HG03432 (cell line): ENCODE measurements at regions not wholly inside any gene's neighbourhood (a gene's known extent, or its start where the extent isn't known, plus 50 kb on each side); places are given as distances from the start of the nearest gene placed in this dataset.

Experiments used
- ATAC-seq: cut with Tn5 transposase; IDR thresholded peaks from one replicate; pipeline ENCODE4 v1.9.1; 2021; ENCODE audit warnings: mild to moderate bottlenecking, moderate library complexity; ENCODE audit not compliant: unreplicated experiment

- ATAC-seq, result no peak
Measured at GRCh38 chr9:115642285-115642684, 511.3 kb upstream of the PAPPA start.

- no peak for ATAC-seq
Measured at GRCh38 chr9:115643948-115644727, 509.5 kb upstream of the PAPPA start.

GRCh38 chr9:115649991-115650472 is 503.6 kb upstream of the PAPPA start:
- ATAC-seq, result no peak

- ATAC-seq, result no peak
Measured at GRCh38 chr9:115650768-115651167, 502.8 kb upstream of the PAPPA start.

GRCh38 chr9:115651461-115651860 is 502.1 kb upstream of the PAPPA start:
- no peak for ATAC-seq

GRCh38 chr9:115653171-115653606 is 500.4 kb upstream of the PAPPA start:
- no peak for ATAC-seq

- ATAC-seq, result no peak
Measured at GRCh38 chr9:115657695-115658094, 495.9 kb upstream of the PAPPA start.

- ATAC-seq, result no peak
Measured at GRCh38 chr9:115665519-115665918, 488.1 kb upstream of the PAPPA start.

GRCh38 chr9:115668521-115668920 is 485.1 kb upstream of the PAPPA start:
- ATAC-seq, result no peak

GRCh38 chr9:115671236-115671962 is 482.2 kb upstream of the PAPPA start:
- no peak for ATAC-seq

- ATAC-seq, result no peak
Measured at GRCh38 chr9:115671963-115672305, 481.7 kb upstream of the PAPPA start.

- ATAC-seq, result no peak
Measured at GRCh38 chr9:115672477-115673316, 480.9 kb upstream of the PAPPA start.

- no peak for ATAC-seq
Measured at GRCh38 chr9:115673599-115673998, 480.0 kb upstream of the PAPPA start.

- no peak for ATAC-seq
Measured at GRCh38 chr9:115674091-115674490, 479.5 kb upstream of the PAPPA start.

- ATAC-seq, result no peak
Measured at GRCh38 chr9:115675834-115676233, 477.8 kb upstream of the PAPPA start.

- no peak for ATAC-seq
Measured at GRCh38 chr9:115680231-115680630, 473.4 kb upstream of the PAPPA start.

- no peak for ATAC-seq
Measured at GRCh38 chr9:115681585-115681984, 472.0 kb upstream of the PAPPA start.

GRCh38 chr9:115686069-115686468 is 467.5 kb upstream of the PAPPA start:
- no peak for ATAC-seq

- ATAC-seq, result no peak
Measured at GRCh38 chr9:115687356-115687755, 466.2 kb upstream of the PAPPA start.

GRCh38 chr9:115689331-115689730 is 464.3 kb upstream of the PAPPA start:
- ATAC-seq, result no peak

GRCh38 chr9:115690786-115691496 is 462.6 kb upstream of the PAPPA start:
- no peak for ATAC-seq
